ENCODE measurements at regions not wholly inside any gene's neighbourhood (a gene's known extent, or its start where the extent isn't known, plus 50 kb on each side); places are given as distances from the start of the nearest gene placed in this dataset.

DNA sequence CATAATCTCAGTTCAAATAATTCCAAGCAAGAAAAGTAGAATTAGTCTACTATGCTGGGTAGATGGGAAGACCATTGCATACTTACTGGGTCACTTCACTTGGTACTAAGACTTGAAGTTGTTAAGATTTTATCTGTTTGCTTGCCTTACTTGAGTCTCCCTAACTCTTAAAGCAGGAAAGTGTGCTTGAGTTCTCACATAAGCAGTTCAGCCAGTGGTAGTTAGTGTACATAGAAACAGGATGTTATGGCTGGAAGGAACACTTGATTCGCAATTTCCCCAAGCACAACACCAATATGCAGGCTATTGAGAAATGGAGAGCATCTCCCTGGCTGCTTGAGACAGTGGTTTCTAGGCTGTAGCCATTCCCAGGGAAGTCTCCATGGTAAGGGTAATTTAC, 176.1 kb downstream of the MSL3 start:
- Histone ChIP-seq H2BK120ac (ENCODE audit: low read depth, low read length) (no peak overlapping the region), H3K79me1 (ENCODE audit: low read depth in 1 of 2, low read length in 2 of 2) (no peaks in the 10 kb centered on the region), H3K27ac (ENCODE audit: insufficient read depth, low read length) (no peak overlapping the region), H4K91ac (ENCODE audit: insufficient read depth, low read depth, low read length) (no peak overlapping the region), H3K4ac (ENCODE audit: low read depth, low read length) (no peak overlapping the region), H3K9me1 (ENCODE audit: insufficient read depth, low read length) (no peaks in the 10 kb centered on the region), H3K4me2 (ENCODE audit: low read depth, low read length) (no peak overlapping the region), H2AK9ac (replicated peaks; ENCODE audit: low read depth, low read length, poor library complexity) (no peak overlapping the region), H3K9me3 (ENCODE audit: control insufficient read depth, insufficient read depth, low read length) (no peaks in the 10 kb centered on the region), H2AK5ac (ENCODE audit: low read depth, low read length) (no peak overlapping the region), H2BK15ac (ENCODE audit: low read depth, low read length) (no peak overlapping the region), H2AFZ (replicated peaks; ENCODE audit: low read length, poor library complexity) (no peak overlapping the region), H2BK5ac (ENCODE audit: low read depth, low read length, poor library complexity, severe bottlenecking) (no peak overlapping the region), H3K9ac (ENCODE audit: low read depth, low read length) (no peak overlapping the region), H3K14ac (replicated peaks; ENCODE audit: low read depth, low read length) (no peak overlapping the region), H3K27me3 (ENCODE audit: control insufficient read depth, insufficient read depth, low read length) (no peaks in the 10 kb centered on the region), H3K36me3 (ENCODE audit: control insufficient read depth, insufficient read depth, low read length) (no peaks in the 10 kb centered on the region), H3K18ac (ENCODE audit: low read depth, low read length) (no peak overlapping the region), H3K4me3 (ENCODE audit: insufficient read depth, low read depth, low read length) (no peak overlapping the region), H2BK20ac (ENCODE audit: low read depth, low read length) (no peak overlapping the region), H4K20me1 (ENCODE audit: insufficient read depth, low read length) (no peaks in the 10 kb centered on the region), H3K56ac (ENCODE audit: extremely low read depth, insufficient read depth, low read length) (no peak overlapping the region), H4K5ac (ENCODE audit: low read depth, low read length) (no peak overlapping the region), H3K23ac (ENCODE audit: low read depth, low read length) (no peak overlapping the region), H3K4me1 (ENCODE audit: control insufficient read depth, insufficient read depth, low read length) (no peaks in the 10 kb centered on the region), H4K8ac (ENCODE audit: low read depth in 2 of 2, low read length in 2 of 2) (no peak overlapping the region)
- ATAC-seq (ENCODE audit: low read depth) = no peak
- in situ Hi-C loops (cut with MboI; ENCODE audit: low sequenced_read_pairs) (no loop called here), intact Hi-C loops (cut with micrococcal nuclease) (no loop called here), dilution Hi-C loops (cut with HindIII; ENCODE audit: low sequenced_read_pairs, unreplicated experiment) (no loop called here)
- TF ChIP-seq RFX5 (IDR thresholded peaks at IDR 0.05; ENCODE audit: low read depth, low read length) (no peak), SMC3 (IDR thresholded peaks at IDR 0.05; ENCODE audit: low read depth, low read length) (no peak), POLR2A (IDR thresholded peaks at IDR 0.05; ENCODE audit: low read depth, low read length) (no peak), MAZ (IDR thresholded peaks at IDR 0.05; ENCODE audit: borderline replicate concordance, low read depth, low read length) (no peak), MAFK (IDR thresholded peaks at IDR 0.05; ENCODE audit: low read depth, low read length) (no peak), RAD21 (IDR thresholded peaks at IDR 0.05; ENCODE audit: low read length) (no peak), BHLHE40 (IDR thresholded peaks at IDR 0.05; ENCODE audit: low read depth, low read length) (no peak), MXI1 (IDR thresholded peaks at IDR 0.05; ENCODE audit: borderline replicate concordance, low read depth, low read length) (no peak), NFE2L2 (IDR thresholded peaks at IDR 0.05; ENCODE audit: low read depth, low read length) (no peak), CHD1 (IDR thresholded peaks at IDR 0.05; ENCODE audit: low read depth, low read length) (no peak), USF2 (IDR thresholded peaks at IDR 0.05; ENCODE audit: low read depth, low read length) (no peak)
- TF ChIP-seq, protein P1, sequence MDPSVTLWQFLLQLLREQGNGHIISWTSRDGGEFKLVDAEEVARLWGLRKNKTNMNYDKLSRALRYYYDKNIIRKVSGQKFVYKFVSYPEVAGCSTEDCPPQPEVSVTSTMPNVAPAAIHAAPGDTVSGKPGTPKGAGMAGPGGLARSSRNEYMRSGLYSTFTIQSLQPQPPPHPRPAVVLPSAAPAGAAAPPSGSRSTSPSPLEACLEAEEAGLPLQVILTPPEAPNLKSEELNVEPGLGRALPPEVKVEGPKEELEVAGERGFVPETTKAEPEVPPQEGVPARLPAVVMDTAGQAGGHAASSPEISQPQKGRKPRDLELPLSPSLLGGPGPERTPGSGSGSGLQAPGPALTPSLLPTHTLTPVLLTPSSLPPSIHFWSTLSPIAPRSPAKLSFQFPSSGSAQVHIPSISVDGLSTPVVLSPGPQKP (IDR thresholded peaks at IDR 0.05; ENCODE audit: borderline replicate concordance, low read depth, low read length) = no peak
- TF ChIP-seq, protein P2, sequence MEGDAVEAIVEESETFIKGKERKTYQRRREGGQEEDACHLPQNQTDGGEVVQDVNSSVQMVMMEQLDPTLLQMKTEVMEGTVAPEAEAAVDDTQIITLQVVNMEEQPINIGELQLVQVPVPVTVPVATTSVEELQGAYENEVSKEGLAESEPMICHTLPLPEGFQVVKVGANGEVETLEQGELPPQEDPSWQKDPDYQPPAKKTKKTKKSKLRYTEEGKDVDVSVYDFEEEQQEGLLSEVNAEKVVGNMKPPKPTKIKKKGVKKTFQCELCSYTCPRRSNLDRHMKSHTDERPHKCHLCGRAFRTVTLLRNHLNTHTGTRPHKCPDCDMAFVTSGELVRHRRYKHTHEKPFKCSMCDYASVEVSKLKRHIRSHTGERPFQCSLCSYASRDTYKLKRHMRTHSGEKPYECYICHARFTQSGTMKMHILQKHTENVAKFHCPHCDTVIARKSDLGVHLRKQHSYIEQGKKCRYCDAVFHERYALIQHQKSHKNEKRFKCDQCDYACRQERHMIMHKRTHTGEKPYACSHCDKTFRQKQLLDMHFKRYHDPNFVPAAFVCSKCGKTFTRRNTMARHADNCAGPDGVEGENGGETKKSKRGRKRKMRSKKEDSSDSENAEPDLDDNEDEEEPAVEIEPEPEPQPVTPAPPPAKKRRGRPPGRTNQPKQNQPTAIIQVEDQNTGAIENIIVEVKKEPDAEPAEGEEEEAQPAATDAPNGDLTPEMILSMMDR (conservative IDR thresholded peaks at IDR 0.05; ENCODE audit: low read depth, low read length) = no peak
- DNase-seq = no peak
- no TSS peak for BruUV-seq (replicated peaks)
- ChIA-PET POLR2A (ENCODE audit: unreplicated experiment) (no interaction called here), CTCF (no interaction called here)
- no CpG with 5 or more reads among the region's 1 CpG for WGBS, 2 experiments (ENCODE audit: extremely low coverage in 2 of 2, insufficient read length in 1 of 2)

All from IMR-90 (cell line).